Mesothelial cell of epicardium (in vitro differentiated cells): ENCODE measurements at regions not wholly inside any gene's neighbourhood (a gene's known extent, or its start where the extent isn't known, plus 50 kb on each side); places are given as distances from the start of the nearest gene placed in this dataset.

ENCODE experiments used
- DNase-seq, 2 experiments: peaks; one replicate each; pipeline ENCODE4 v3.0.0; 2021; ENCODE audit warnings: low spot score in 2 of 2; ENCODE audit not compliant: unreplicated experiment in 2 of 2
- H3K27ac Mint-ChIP-seq: 2 replicates; pipeline ENCODE4 v1.8.0; 2021; ENCODE audit warnings: mixed read lengths
- H3K27me3 Mint-ChIP-seq: 2 replicates; pipeline ENCODE4 v1.8.0; 2021; ENCODE audit warnings: low read depth, mixed read lengths
- H3K36me3 Mint-ChIP-seq: 2 replicates; pipeline ENCODE4 v1.8.0; 2021; ENCODE audit warnings: mixed read lengths
- H3K4me1 Mint-ChIP-seq: 2 replicates; pipeline ENCODE4 v1.8.0; 2021; ENCODE audit warnings: mixed read lengths
- H3K4me3 Mint-ChIP-seq: 2 replicates; pipeline ENCODE4 v1.8.0; 2021; ENCODE audit warnings: mild to moderate bottlenecking, moderate library complexity, mixed read lengths
- H3K9me3 Mint-ChIP-seq: 2 replicates; pipeline ENCODE4 v1.8.0; 2021; ENCODE audit warnings: mixed read lengths
- TF ChIP-seq, protein P1 (sequence below): fragments of 200-600 bp; sonication (generic); IDR thresholded peaks from one replicate; pipeline ENCODE4 v1.5.0; 2021; ENCODE audit warnings: antibody characterized with exemption; ENCODE audit not compliant: unreplicated experiment

DNA sequence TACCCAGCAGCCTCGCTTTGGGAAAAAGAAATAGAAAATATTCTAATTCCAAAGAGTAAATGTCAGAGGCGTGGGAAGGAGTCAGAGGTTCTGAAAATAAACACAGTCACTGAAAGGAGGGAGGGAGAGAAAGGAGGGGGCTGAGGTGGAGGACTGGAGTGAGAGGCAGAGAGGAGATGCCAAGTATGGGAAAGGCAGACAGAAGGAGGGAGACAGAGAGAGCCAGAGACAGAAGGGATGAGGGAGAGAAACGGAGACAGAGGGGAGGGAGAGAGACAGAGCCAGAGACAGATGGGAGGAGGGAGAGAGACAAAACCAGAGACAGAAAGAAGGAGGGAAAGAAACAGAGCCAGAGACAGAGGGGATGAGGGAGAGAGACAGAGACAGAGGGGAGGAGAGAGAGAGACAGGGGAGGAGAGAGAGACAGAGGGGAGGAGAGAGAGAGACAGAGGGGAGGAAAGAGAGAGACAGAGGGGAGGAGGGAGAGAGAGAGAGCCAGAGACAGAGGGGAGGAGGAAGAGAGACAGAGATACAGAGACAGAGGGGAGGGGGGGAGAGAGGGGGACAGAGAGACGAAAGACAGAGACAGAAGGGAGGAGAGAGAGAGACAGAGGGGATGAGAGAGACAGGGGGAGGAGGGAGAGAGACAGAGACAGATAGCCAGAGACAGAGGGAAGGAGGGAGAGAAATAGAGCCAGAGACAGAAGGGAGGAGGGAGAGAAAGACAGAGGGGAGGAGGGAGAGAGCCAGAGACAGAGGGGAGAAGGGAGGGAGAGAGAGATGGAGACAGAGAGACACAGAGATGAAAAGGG is 525.5 kb downstream of the MATN1 start:
- Mint-ChIP-seq H3K9me3 (peaks cover 6% of the 10 kb centered on the region), H3K27ac (no peak overlapping the region), H3K4me3 (no peak overlapping the region), H3K27me3 (peaks cover 37% of the 10 kb centered on the region), H3K36me3 (no peaks in the 10 kb centered on the region), H3K4me1 (no peaks in the 10 kb centered on the region)
- TF ChIP-seq, protein P1, sequence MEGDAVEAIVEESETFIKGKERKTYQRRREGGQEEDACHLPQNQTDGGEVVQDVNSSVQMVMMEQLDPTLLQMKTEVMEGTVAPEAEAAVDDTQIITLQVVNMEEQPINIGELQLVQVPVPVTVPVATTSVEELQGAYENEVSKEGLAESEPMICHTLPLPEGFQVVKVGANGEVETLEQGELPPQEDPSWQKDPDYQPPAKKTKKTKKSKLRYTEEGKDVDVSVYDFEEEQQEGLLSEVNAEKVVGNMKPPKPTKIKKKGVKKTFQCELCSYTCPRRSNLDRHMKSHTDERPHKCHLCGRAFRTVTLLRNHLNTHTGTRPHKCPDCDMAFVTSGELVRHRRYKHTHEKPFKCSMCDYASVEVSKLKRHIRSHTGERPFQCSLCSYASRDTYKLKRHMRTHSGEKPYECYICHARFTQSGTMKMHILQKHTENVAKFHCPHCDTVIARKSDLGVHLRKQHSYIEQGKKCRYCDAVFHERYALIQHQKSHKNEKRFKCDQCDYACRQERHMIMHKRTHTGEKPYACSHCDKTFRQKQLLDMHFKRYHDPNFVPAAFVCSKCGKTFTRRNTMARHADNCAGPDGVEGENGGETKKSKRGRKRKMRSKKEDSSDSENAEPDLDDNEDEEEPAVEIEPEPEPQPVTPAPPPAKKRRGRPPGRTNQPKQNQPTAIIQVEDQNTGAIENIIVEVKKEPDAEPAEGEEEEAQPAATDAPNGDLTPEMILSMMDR: no peak
- DNase-seq: no peak

GRCh38 chr1:30196872-30197638 is 526.3 kb downstream of the MATN1 start:
- TF ChIP-seq, protein P1: no peak
- no peak overlapping the region for H3K27ac Mint-ChIP-seq
- no peaks in the 10 kb centered on the region for H3K4me1 Mint-ChIP-seq
- no peak for DNase-seq
- no peaks in the 10 kb centered on the region for H3K36me3 Mint-ChIP-seq
- no peak overlapping the region for H3K4me3 Mint-ChIP-seq
- H3K27me3 Mint-ChIP-seq: peaks cover 38% of the 10 kb centered on the region
- peaks cover 6% of the 10 kb centered on the region for H3K9me3 Mint-ChIP-seq

DNA sequence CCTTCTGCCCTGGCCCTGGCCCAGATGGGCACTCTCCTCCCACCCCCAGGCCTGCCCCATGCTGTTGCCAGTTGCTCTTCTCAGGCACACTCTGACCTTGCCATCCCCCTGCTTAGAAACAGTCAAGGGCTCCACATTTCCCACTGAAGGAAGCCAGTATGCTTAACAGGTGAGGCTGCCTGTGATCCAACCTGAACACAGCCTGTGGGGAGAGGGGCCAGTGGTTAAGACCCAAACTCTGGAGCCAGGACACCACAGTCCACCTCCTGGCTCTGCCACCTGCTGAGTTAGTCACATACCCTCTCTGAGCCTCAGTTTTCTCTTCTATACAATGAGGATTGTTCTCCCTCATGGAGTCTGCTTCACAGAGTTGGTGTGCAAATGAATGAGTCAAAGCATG is 526.9 kb downstream of the MATN1 start:
- Mint-ChIP-seq H3K27me3 (peaks cover 38% of the 10 kb centered on the region), H3K4me3 (no peak overlapping the region), H3K36me3 (no peaks in the 10 kb centered on the region), H3K27ac (no peak overlapping the region), H3K4me1 (no peaks in the 10 kb centered on the region), H3K9me3 (peaks cover 6% of the 10 kb centered on the region)
- TF ChIP-seq, protein P1: no peak
- DNase-seq: no peak

GRCh38 chr1:30195424-30196134 is 527.8 kb downstream of the MATN1 start:
- peaks cover 5% of the 10 kb centered on the region for H3K9me3 Mint-ChIP-seq
- TF ChIP-seq, protein P1: no peak
- H3K4me3 Mint-ChIP-seq: no peak overlapping the region
- no peaks in the 10 kb centered on the region for H3K4me1 Mint-ChIP-seq
- no peaks in the 10 kb centered on the region for H3K36me3 Mint-ChIP-seq
- H3K27me3 Mint-ChIP-seq: peaks cover 38% of the 10 kb centered on the region
- no peak overlapping the region for H3K27ac Mint-ChIP-seq
- no peak for DNase-seq

- H3K4me1 Mint-ChIP-seq: no peaks in the 10 kb centered on the region
- H3K4me3 Mint-ChIP-seq: no peak overlapping the region
- TF ChIP-seq, protein P1: no peak
- peaks cover 44% of the 10 kb centered on the region for H3K27me3 Mint-ChIP-seq
- H3K27ac Mint-ChIP-seq: no peak overlapping the region
- no peaks in the 10 kb centered on the region for H3K36me3 Mint-ChIP-seq
- H3K9me3 Mint-ChIP-seq: no peaks in the 10 kb centered on the region
- DNase-seq: no peak
These were observed 528.5 kb downstream of the MATN1 start for GRCh38 chr1:30194741-30195423.
